ENCODE measurements at regions not wholly inside any gene's neighbourhood (a gene's known extent, or its start where the extent isn't known, plus 50 kb on each side); places are given as distances from the start of the nearest gene placed in this dataset.
"Not testable (repeated sequence)": the region's sequence is repeated elsewhere in the genome, so short reads cannot be mapped to it uniquely, and the experiment has no call there.

GRCh38 chr18:38545071-38545470 is 979.5 kb upstream of the CELF4 start:
- ATAC-seq (ENCODE audit: poor library complexity) (no peak), DNase-seq (no peak)
- intact Hi-C loops (cut with DNase I), result no loop called here

GRCh38 chr18:38539856-38540255 is 974.3 kb upstream of the CELF4 start:
- no peak for DNase-seq
- intact Hi-C loops (cut with DNase I), result no loop called here
- ATAC-seq (ENCODE audit: poor library complexity), result no peak

- intact Hi-C loops (cut with DNase I), result no loop called here
- ATAC-seq (ENCODE audit: poor library complexity) (no peak), DNase-seq (no peak)
These were observed 973.8 kb upstream of the CELF4 start for GRCh38 chr18:38539371-38539770.

GRCh38 chr18:38534073-38534472 is 968.5 kb upstream of the CELF4 start:
- ATAC-seq (ENCODE audit: poor library complexity), result no peak
- intact Hi-C loops (cut with DNase I), result no loop called here

GRCh38 chr18:38526922-38527321 is 961.3 kb upstream of the CELF4 start:
- intact Hi-C loops (cut with DNase I), result no loop called here
- ATAC-seq (ENCODE audit: poor library complexity), result no peak
- no peak for DNase-seq

More at GRCh38 chr18:38534073-38534472, 968.5 kb upstream of the CELF4 start:
- DNase-seq, result no peak

- intact Hi-C loops (cut with DNase I), result no loop called here
- DNase-seq (no peak), ATAC-seq (ENCODE audit: poor library complexity) (no peak)
These were observed 959.4 kb upstream of the CELF4 start for GRCh38 chr18:38525039-38525438.

- intact Hi-C loops (cut with DNase I), result no loop called here
These were observed 955.2 kb upstream of the CELF4 start for GRCh38 chr18:38520786-38521185.

GRCh38 chr18:38502539-38502938 is 936.9 kb upstream of the CELF4 start:
- intact Hi-C loops (cut with DNase I), result no loop called here
- ATAC-seq (ENCODE audit: poor library complexity) (no peak), DNase-seq (no peak)

More at GRCh38 chr18:38520786-38521185, 955.2 kb upstream of the CELF4 start:
- no peak for DNase-seq
- no peak for ATAC-seq (ENCODE audit: poor library complexity)

GRCh38 chr18:38497266-38497665 is 931.7 kb upstream of the CELF4 start:
- DNase-seq (no peak), ATAC-seq (ENCODE audit: poor library complexity) (no peak)
- intact Hi-C loops (cut with DNase I), result no loop called here

GRCh38 chr18:38496222-38496793 is 930.7 kb upstream of the CELF4 start:
- no peak for ATAC-seq (ENCODE audit: poor library complexity)
- no peak for DNase-seq
- intact Hi-C loops (cut with DNase I), result no loop called here

- no peak for DNase-seq
- intact Hi-C loops (cut with DNase I), result no loop called here
- ATAC-seq (ENCODE audit: poor library complexity), result no peak
These were observed 928.5 kb upstream of the CELF4 start for GRCh38 chr18:38494065-38494464.

- ATAC-seq (ENCODE audit: poor library complexity), result no peak
- no peak for DNase-seq
- intact Hi-C loops (cut with DNase I), result no loop called here
These were observed 925.6 kb upstream of the CELF4 start for GRCh38 chr18:38491195-38491594.

- intact Hi-C loops (cut with DNase I); ATAC-seq (ENCODE audit: poor library complexity); DNase-seq: not testable (repeated sequence)
These were observed 924.1 kb upstream of the CELF4 start for GRCh38 chr18:38489721-38490120.

GRCh38 chr18:38487521-38487920 is 921.9 kb upstream of the CELF4 start:
- no peak for DNase-seq
- intact Hi-C loops (cut with DNase I), result no loop called here
- no peak for ATAC-seq (ENCODE audit: poor library complexity)

- intact Hi-C loops (cut with DNase I), result no loop called here
These were observed 917.7 kb upstream of the CELF4 start for GRCh38 chr18:38483326-38483725.

GRCh38 chr18:38481576-38481975 is 916.0 kb upstream of the CELF4 start:
- intact Hi-C loops (cut with DNase I), result no loop called here
- DNase-seq, result no peak
- no peak for ATAC-seq (ENCODE audit: poor library complexity)

More at GRCh38 chr18:38483326-38483725, 917.7 kb upstream of the CELF4 start:
- DNase-seq, result no peak
- ATAC-seq (ENCODE audit: poor library complexity), result no peak

- intact Hi-C loops (cut with DNase I), result no loop called here
These were observed 910.1 kb upstream of the CELF4 start for GRCh38 chr18:38475686-38476085.

GRCh38 chr18:38473535-38473934 is 907.9 kb upstream of the CELF4 start:
- DNase-seq, result no peak
- no peak for ATAC-seq (ENCODE audit: poor library complexity)
- intact Hi-C loops (cut with DNase I), result no loop called here

More at GRCh38 chr18:38475686-38476085, 910.1 kb upstream of the CELF4 start:
- DNase-seq (no peak), ATAC-seq (ENCODE audit: poor library complexity) (no peak)

- DNase-seq (no peak), ATAC-seq (ENCODE audit: poor library complexity) (no peak)
- intact Hi-C loops (cut with DNase I), result no loop called here
These were observed 904.8 kb upstream of the CELF4 start for GRCh38 chr18:38470421-38470820.

- intact Hi-C loops (cut with DNase I), result no loop called here
- no peak for ATAC-seq (ENCODE audit: poor library complexity)
- DNase-seq, result no peak
These were observed 900.8 kb upstream of the CELF4 start for GRCh38 chr18:38466426-38466825.

- ATAC-seq (ENCODE audit: poor library complexity) (no peak), DNase-seq (no peak)
- intact Hi-C loops (cut with DNase I), result no loop called here
These were observed 898.4 kb upstream of the CELF4 start for GRCh38 chr18:38464024-38464423.

Data from Right ventricle myocardium superior (tissue), 1 donor.